Posterior cingulate gyrus (tissue), 11 donors: ENCODE measurements at regions not wholly inside any gene's neighbourhood (a gene's known extent, or its start where the extent isn't known, plus 50 kb on each side); places are given as distances from the start of the nearest gene placed in this dataset.

Experiments
- DNase-seq, 10 donors: peaks; one replicate each; pipeline versions ENCODE4 v3.0.0 to v3.0.0-alpha.2; 2020 to 2021; ENCODE audit warnings: mixed read lengths in 3 of 10
- intact Hi-C: fragments of 100-400 bp; cut with DNase I; formaldehyde crosslinking; loops from one replicate; pipeline ENCODE4 v1.15.1; 2023

DNA sequence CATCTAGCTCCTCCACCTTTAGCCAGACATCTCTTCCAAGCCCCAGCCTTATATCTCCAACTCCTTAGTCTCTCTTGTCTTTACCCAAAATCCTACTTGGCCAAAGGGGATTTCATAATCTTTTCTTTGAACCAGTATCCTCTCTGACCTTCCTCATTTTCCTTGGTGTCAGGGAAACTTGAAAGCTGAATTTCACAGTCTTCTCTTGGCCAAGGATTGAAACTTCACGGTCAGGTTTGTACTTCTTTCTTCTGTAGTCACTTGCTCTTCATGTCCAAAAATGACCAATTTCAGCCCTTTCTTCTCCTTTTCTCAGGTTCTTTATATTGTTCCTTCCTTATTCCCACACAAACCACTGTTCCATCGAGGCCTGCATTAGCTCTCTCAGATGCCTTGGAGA lies 473.7 kb upstream of the KLF4 start:
- intact Hi-C loops, result no loop called here
- DNase-seq, result no peak

DNA sequence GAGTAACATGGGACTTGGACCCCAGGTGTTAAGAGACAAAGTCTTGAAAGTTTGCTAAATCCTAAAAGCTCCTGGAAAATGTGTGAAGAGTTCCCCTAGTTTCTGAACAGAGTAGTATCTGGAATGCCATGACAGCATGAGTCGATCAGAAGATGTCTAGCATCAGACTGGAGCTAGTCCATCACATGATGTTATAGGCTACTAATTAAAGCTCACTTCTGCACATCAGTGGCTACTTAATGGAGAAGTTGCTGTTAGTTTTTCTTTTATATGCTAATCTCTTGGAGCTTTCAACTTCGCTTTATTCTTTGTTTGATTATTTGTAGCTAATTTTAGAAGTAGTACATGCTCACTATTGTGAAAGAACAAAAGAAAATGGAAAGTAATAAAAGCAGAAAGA lies 471.3 kb upstream of the KLF4 start:
- intact Hi-C loops, result no loop called here

DNA sequence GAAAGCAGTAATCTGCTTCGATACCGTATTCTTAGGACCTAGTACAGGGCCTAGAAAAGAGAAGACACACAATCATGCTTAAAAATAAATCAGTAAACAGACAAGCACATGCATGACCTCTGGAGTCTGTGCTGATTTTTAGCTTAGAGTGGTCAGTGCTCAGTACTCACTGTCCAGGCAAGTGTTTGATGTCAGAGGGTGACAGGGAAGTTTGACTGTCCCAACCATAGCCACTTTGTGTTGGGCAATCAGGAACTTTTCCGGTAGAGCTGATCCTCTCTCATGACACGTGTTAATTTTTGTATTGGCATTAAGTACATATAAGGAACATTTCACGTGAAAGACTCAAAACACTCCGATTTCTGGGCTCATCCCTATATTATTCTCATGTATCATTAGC lies 464.7 kb upstream of the KLF4 start:
- intact Hi-C loops, result no loop called here
- no peak for DNase-seq

More for the DNA sequence above, 471.3 kb upstream of the KLF4 start:
- DNase-seq, result no peak

DNA sequence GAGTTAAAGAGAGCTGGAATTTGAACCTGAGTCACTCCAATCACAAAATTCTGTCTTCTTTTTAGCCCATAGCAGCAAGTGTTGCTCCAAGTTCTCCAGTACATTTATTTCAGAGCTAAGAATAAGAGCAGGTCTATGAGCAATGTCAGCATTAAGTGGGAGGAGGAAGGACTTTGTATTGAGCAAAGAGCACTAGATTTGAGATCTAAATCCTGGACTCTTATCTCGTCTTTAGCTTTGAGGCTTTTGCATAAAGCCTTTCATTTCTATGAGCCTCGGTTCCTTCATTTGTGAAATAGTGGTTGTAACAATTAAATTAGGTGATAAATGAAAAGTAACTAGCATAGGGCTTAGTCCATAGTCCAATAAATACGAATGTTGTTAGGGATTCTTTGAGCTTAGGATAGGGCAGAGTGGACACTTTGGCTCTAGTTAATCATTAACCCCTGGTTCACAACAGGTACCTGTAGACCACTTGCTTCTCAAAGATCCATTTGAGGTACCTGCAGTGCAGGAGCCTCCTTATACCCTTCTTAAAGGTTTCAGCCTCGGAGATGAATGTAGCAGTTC lies 464.1 kb upstream of the KLF4 start:
- intact Hi-C loops, result no loop called here
- DNase-seq, result no peak

DNA sequence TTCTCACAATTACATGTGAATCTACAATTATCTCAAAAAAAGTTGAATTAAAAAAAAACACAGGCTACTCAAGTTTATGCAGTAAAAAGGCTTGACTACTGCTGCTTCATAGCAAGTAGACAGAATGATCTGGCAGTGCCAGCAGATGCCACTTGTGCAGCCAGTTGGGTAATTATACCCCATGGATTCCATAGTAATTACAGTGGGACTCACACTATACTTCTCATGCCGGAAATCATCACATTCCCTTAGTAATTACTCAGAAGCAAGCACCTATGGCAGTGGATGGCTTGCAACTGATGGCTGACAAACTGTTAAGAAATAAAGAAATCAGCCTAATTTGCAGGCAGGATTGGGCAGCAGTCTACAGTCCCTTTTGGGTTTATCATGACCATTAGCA lies 463.2 kb upstream of the KLF4 start:
- intact Hi-C loops, result no loop called here
- no peak for DNase-seq

DNA sequence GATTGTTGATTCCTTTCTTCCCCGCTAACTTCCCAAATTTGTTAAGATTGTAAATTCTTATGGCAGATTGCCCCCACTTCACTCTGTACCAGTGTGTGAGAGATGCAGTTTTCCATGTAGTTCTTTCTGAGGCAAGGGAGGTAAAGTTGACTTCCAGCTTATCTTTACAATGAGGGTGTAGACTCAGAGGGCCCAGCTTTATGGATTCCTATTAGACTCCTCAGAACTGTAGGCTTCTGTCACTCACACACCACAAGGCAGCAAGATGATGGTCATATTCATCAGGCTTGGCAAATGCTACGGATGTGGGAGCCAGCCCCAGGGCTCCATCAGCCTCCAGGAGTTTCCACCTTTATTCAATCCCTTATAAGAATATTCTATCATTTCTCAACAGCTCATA lies 461.9 kb upstream of the KLF4 start:
- no peak for DNase-seq
- intact Hi-C loops, result no loop called here

DNA sequence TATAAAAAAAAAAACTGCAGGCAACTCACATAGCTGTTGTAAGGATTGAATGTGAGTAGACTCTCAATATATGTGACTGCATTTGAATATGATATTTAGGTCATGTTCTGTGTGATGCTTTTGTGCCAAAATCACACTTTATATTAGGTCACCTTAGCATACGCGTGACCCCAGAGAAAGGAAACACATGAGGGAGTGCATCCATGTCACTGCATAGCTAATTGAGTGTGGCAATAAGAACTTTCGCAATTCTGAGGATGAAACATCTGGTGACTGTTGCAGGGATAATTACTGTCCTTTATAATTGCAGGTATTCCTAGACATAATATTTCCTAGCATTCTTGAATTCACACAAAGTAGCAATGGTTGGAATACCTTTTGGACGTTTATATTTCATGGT lies 459.5 kb upstream of the KLF4 start:
- intact Hi-C loops, result no loop called here
- DNase-seq, result no peak

DNA sequence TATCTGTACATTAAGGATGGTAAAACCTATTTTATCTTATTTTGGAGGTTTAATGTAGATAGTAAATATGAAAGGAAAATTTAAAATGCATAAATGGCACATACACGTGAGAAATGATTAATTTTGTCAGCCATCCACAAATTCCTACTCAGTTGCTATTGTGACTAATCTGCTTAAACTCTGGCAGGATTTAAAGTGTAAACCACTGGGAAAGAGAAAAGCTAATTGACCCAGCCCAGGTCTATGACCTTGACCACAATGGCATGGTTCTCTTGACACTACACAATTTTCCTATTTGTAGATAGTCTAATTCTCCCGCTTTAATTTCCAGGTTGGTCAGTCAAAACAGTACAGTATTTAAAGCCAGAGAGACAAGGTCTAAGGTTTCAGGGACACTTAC lies 459.0 kb upstream of the KLF4 start:
- DNase-seq, result no peak
- intact Hi-C loops, result no loop called here

DNA sequence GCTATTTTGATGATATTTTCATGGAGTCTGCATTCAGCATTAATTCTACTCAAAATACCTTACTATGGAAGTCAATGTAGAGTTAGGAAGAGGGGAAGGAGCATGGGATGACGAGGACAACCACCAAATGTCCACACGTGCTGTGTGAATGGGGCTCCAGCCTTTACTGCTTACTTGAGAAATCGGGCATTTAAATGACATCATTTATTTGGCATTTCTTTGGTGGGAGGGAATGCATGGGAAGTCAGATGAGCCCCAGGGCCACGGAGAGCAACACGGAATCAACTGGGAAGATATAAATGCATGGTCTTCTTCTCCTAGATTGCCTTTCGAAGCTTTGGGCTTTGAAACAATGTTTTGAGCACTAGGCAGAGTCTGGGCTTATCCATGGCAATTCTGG lies 458.5 kb upstream of the KLF4 start:
- intact Hi-C loops, result no loop called here
- DNase-seq, result no peak

DNA sequence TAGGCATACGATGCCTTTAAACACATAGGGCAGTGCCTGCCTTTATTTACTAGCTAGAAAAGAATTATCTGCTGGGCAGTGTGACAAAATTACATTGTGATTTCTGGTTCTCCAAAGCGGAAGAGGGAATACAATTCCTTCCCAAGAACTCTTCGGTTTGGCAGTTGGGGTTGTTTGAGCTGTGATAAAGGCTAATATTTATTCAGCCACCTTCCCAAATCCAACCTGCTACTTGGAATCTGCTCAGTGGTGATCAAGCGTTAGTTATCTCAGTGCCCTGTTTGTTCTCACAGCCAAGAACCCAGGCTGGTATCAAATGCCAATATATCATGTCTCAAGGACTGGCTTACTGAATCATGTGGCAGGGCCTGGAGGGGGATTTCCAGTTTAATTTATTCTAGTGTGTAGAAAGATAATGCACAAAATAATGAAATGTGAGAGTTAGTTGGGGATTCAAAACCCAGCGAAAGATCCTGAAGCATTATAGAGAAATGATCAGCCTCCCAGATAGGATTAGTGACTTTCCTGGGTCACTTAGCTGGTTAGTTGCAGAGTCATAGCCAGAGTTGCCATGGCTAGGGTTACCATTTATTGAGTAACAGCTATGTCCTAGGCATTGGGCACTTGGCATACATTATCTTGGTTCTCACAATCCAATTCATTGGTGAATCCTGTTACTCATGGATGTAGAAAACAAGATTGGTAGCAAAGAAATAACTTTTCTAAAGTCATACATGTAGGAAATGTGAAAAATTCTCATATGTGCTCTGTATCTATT lies 457.0 kb upstream of the KLF4 start:
- no peak for DNase-seq

DNA sequence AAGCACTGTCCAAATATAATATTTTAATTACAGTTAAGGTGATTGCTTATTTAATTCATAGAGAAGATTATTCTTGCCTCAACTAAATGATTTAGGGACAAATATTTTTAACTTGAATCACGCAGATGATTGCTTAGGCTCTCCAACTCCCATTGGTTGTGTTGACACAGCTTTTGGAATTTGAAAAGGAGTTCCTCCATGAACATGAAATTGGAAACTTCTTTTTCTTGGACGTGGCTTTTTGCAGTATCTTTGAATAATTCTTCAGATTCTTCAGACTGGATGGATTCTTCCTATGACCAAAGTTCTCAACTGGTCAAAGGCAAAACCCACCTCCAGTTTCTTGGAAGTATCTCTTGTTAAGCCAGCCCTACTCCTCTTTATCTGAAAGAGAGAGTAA lies 456.4 kb upstream of the KLF4 start:
- no peak for DNase-seq
- intact Hi-C loops, result no loop called here

More for the DNA sequence above, 457.0 kb upstream of the KLF4 start:
- intact Hi-C loops, result no loop called here

DNA sequence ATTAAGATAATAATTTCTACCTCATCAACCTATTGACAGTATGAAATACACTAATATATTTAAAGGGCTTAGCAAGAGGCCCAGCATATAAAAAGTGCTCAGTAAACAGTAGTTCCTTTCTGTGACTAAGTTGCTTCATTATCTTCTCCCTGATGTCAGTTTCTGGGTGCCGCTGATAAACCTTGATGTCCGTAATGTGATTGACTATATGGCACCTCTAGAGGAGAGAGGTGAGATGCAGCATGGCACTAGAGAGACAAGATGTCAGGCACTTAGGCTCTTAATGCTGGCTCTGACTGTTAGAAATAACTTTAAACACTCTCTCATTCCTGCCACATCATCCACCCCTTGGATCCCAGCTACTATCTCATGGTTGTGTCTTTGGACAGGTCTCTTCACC lies 455.9 kb upstream of the KLF4 start:
- no peak for DNase-seq
- intact Hi-C loops, result no loop called here

DNA sequence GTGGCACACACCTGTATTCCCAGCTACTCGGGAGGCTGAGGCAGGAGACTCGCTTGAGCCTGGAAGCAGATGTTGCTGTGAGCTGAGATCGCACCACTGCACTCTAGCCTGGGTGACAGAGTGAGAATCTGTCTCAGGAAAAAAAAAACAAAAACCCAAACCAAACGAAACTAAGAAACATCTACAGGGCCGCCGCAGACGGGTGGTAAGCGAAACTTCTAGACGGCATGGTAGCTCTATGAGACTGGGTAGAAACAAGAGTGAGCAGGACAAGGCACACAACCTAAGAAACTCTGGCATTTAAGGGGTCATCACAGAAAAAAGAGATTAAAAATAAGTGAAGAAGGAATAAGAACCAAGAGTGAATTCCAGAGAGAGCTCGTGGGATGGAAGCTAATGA lies 454.8 kb upstream of the KLF4 start:
- no peak for DNase-seq
- intact Hi-C loops, result no loop called here

DNA sequence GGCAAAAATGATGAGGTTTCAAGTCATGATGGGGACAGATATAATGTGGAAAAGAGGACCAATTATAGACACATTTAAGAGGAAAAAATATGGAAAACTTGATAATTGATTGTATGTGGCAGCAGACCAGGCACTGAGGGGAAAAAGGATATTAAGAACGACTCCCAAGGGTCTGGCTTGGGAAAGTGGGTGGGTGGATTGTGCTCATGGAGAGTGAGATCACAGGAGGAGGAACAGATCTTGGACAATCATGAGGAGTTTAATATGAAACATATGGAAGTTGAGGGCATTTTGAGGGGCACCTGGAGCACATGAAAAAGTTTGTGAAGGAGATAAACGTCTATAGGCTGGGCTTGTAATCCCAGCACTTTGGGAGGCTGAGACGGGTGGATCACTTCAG lies 454.3 kb upstream of the KLF4 start:
- DNase-seq, result no peak
- intact Hi-C loops, result no loop called here

DNA sequence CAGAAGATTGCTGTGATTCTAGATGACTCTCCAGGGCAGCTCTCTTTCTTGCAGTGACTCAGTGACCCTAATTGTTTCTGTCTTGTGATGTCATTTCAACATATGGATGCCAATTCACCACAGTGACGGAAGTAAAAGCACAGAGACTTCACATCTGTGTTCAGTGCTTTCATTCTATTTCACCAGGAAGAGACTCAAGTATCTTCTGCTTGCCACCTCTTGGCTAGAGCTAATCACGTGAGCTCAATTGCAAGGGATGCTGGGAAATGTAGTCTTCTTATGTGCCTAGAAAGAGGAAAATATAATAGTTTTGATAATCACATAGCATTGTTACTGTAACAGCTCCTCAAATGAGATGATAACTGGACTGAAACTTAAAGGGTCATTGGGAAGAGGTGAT lies 453.3 kb upstream of the KLF4 start:
- intact Hi-C loops, result no loop called here
- no peak for DNase-seq

DNA sequence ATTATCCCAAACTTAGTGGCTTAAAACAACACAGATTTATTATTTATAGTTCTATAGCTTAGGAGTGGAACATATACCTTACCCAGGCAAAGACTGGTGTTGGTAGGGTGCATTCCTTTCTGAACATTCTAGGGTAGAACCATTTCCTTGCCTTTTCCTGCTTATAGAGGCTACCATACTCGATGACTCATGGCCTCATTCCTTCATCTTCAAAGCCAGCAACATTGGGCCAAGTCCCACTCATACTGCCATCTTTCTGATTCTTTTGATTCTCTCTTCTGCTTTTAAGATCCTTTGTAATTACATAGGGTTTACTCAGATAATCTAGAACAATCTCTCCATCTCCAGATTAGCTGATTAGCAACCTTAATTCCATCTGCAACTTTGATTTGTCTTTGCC lies 452.7 kb upstream of the KLF4 start:
- DNase-seq, result no peak
- intact Hi-C loops, result no loop called here

DNA sequence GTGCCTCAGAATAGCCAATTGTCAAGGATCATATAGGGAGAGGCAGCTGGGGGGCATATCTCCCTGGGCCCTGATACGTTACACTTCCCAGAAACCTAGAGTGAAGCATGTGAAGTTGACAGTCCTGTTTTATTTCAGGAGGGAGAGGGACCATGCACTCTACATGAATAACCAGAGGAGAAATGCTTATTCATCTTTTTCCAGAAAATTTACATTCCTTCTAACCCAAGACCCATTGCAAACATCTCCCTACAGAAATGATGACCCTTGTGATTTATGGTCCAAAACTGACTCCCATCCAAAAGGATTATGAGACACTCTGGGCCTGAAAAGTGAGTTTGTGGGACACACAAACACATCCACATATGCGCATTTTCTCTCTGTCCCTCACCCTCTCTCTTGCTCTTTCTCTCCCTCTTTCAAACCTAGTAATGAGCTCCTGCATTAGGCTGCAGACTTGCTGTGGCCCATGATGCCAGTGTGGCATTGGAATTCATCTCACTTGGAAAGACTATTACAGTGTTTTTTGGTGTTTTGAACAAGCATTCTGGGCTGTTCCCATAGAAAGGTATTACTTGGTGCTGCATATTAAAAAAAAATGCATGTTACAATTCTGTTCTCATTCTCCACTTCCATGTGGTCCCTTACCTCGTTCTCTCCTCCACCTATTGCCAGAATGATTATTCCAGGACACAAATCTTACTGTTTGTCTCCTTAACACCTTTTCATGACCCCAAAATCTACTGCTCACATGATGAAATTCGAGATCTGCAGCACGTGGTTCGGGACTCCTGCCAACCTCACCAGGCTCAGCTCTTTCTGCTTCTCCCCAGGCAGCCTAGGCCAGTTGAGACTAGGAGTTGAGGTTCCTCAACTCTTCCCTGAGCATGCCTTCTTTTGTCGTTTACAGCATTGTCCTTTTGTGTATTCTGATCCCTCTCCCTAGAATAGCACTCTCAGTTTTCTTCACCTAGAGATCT lies 451.3 kb upstream of the KLF4 start:
- intact Hi-C loops, result no loop called here
- DNase-seq, result no peak

DNA sequence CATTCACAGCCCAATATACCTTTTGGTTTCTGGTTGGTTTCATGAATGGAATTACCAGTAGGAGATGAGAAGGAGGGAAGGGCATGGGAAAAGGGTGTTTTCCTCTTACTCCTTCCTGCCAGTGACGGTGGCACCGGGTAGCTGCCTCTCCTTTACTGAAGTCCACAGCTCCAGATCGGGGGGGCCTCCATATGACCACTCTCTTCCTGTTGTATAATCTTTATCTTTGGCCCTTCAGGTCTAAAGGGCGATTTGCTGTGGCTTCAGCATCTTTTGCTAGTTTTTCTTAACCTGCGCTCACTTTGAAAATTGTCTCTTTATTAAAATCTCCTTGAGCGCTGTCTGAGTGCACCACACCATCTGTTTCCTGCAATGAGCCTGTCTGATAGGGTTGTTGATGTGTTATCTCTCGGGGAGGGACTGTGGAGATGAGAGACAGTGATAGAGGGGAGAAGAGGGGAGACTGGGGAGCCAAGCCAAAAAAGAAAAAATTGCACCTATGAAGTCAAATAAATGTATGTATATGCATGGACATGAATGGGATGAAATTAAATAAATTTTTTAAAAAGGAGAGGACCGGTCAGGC lies 449.3 kb upstream of the KLF4 start:
- intact Hi-C loops, result no loop called here
- DNase-seq, result no peak

DNA sequence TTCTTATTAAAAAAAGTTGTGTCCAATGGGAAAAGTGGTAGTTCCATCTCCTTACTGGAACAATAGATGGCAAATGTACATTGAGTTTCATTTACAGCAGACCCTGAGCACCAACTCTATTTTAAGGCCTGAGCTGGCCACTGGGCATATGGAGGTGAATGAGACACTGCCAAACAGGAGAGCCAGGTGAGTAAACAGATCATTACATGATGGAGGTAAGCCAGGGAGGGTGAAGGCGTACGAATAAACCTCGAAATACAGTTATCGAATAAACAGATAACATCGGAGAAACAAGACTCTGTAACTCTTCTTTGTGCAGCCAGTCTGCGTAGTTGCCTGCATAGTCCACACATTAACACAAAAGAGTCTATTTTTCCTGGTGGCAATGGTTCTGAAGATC lies 446.4 kb upstream of the KLF4 start:
- no peak for DNase-seq
- intact Hi-C loops, result no loop called here

DNA sequence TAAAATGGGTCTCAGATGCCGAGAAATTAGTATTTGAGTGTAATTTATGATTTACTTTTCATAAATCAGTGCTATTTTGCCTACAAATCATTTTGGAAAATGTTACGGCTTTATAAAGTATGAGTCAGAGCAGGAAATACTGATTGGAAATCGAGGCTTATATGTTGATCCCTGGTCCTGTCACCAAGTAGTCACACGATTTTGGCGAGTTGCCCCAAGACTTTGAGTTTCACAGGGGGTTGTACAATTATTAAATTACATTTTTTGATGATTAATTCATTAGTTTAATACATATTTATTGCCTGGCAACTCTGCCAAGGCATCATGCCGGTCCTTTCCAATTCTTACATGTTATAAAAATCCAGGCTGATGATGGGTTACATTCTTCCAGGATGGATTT lies 443.9 kb upstream of the KLF4 start:
- DNase-seq, result no peak
- intact Hi-C loops, result no loop called here

DNA sequence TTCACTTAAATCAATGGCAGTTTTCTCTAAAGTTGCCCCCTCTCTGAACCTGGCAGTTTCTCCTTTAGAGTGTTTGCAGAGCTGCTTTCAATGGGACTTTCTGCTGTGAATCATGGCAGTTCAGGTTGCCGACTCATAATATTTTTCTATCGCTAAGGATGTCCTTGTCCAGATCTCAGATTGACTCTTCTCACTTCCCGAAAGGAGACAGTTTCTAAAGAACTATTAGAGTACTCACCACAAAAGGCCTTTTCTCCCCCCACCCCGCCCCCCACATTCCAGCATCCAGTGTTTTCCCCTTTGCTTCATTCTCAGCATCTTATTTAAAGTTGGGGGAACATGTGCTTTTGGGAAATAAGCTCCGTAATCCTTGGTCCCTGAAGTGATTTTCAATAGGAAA lies 443.5 kb upstream of the KLF4 start:
- intact Hi-C loops, result no loop called here
- no peak for DNase-seq
